ENCODE measurements at regions not wholly inside any gene's neighbourhood (a gene's known extent, or its start where the extent isn't known, plus 50 kb on each side); places are given as distances from the start of the nearest gene placed in this dataset.

DNA sequence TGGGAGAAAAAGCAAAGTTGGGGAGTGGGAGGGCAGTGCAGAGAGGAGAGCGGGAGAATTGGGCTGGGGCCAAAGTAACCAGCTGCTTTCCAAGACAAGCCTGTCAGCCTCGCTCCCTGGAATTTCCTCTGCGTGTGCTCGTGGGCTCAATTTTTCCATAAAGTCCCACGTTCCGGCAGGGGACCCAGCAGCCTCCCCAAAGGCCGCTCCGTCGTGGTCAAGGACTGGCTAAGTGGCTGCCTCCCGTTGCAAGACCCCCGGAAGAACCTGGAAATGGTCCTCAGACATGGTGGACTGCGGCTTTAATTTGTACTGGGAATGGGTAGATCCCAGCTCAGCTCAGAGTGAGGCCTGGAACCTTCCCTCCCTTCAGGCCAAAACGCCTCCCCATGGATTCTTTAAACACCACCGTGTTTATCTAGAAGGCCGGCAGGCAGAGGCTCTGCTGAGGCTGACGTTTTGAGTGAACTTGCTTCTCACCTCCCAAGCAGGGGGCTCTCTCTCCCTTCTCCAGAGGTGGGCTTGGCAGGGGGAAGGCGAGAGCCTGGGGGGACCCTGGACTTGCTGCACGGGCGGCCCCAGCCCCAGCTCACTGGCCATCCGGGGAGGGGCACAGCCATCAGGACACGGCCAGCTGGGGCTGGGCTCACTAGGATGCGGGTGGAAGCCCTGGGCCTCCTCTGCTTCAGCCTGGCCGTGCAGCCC is 190.0 kb downstream of the C16orf95 start (continued):
- TF ChIP-seq ZNF423 (CRISPR knock-in tag; IDR thresholded peaks at IDR 0.05) (no peak), OVOL2 (CRISPR knock-in tag; IDR thresholded peaks at IDR 0.05; ENCODE audit: borderline replicate concordance) (no peak), FOXP1 (CRISPR knock-in tag; IDR thresholded peaks at IDR 0.05; ENCODE audit: borderline replicate concordance) (no peak), PREB (CRISPR knock-in tag; IDR thresholded peaks at IDR 0.05; ENCODE audit: borderline replicate concordance) (no peak), TP53 (CRISPR knock-in tag; IDR thresholded peaks at IDR 0.05) (no peak), ZNF219 (CRISPR knock-in tag; IDR thresholded peaks at IDR 0.05; ENCODE audit: borderline replicate concordance) (no peak), ZNF121 (CRISPR knock-in tag; IDR thresholded peaks at IDR 0.05) (no peak), NR1H2 (CRISPR knock-in tag; IDR thresholded peaks at IDR 0.05) (no peak)
- TF ChIP-seq, protein P1, sequence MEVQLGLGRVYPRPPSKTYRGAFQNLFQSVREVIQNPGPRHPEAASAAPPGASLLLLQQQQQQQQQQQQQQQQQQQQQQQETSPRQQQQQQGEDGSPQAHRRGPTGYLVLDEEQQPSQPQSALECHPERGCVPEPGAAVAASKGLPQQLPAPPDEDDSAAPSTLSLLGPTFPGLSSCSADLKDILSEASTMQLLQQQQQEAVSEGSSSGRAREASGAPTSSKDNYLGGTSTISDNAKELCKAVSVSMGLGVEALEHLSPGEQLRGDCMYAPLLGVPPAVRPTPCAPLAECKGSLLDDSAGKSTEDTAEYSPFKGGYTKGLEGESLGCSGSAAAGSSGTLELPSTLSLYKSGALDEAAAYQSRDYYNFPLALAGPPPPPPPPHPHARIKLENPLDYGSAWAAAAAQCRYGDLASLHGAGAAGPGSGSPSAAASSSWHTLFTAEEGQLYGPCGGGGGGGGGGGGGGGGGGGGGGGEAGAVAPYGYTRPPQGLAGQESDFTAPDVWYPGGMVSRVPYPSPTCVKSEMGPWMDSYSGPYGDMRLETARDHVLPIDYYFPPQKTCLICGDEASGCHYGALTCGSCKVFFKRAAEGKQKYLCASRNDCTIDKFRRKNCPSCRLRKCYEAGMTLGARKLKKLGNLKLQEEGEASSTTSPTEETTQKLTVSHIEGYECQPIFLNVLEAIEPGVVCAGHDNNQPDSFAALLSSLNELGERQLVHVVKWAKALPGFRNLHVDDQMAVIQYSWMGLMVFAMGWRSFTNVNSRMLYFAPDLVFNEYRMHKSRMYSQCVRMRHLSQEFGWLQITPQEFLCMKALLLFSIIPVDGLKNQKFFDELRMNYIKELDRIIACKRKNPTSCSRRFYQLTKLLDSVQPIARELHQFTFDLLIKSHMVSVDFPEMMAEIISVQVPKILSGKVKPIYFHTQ (CRISPR knock-in tag; IDR thresholded peaks at IDR 0.05): no peak
- TF ChIP-seq, protein P2, sequence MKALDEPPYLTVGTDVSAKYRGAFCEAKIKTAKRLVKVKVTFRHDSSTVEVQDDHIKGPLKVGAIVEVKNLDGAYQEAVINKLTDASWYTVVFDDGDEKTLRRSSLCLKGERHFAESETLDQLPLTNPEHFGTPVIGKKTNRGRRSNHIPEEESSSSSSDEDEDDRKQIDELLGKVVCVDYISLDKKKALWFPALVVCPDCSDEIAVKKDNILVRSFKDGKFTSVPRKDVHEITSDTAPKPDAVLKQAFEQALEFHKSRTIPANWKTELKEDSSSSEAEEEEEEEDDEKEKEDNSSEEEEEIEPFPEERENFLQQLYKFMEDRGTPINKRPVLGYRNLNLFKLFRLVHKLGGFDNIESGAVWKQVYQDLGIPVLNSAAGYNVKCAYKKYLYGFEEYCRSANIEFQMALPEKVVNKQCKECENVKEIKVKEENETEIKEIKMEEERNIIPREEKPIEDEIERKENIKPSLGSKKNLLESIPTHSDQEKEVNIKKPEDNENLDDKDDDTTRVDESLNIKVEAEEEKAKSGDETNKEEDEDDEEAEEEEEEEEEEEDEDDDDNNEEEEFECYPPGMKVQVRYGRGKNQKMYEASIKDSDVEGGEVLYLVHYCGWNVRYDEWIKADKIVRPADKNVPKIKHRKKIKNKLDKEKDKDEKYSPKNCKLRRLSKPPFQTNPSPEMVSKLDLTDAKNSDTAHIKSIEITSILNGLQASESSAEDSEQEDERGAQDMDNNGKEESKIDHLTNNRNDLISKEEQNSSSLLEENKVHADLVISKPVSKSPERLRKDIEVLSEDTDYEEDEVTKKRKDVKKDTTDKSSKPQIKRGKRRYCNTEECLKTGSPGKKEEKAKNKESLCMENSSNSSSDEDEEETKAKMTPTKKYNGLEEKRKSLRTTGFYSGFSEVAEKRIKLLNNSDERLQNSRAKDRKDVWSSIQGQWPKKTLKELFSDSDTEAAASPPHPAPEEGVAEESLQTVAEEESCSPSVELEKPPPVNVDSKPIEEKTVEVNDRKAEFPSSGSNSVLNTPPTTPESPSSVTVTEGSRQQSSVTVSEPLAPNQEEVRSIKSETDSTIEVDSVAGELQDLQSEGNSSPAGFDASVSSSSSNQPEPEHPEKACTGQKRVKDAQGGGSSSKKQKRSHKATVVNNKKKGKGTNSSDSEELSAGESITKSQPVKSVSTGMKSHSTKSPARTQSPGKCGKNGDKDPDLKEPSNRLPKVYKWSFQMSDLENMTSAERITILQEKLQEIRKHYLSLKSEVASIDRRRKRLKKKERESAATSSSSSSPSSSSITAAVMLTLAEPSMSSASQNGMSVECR (CRISPR knock-in tag; IDR thresholded peaks at IDR 0.05; ENCODE audit: borderline replicate concordance): no peak

- ATAC-seq: no peak
- TF ChIP-seq ATF1 (CRISPR knock-in tag; IDR thresholded peaks at IDR 0.05) (no peak), E2F1 (CRISPR knock-in tag; IDR thresholded peaks at IDR 0.05) (no peak), RORB (CRISPR knock-in tag; IDR thresholded peaks at IDR 0.05) (no peak), CTCF (IDR thresholded peaks at IDR 0.05) (no peak), FOXP1 (CRISPR knock-in tag; IDR thresholded peaks at IDR 0.05; ENCODE audit: borderline replicate concordance) (no peak), NFATC4 (CRISPR knock-in tag; IDR thresholded peaks at IDR 0.05) (no peak), NR3C1 (CRISPR knock-in tag; conservative IDR thresholded peaks at IDR 0.05; ENCODE audit: low read depth) (no peak), TEAD1 (CRISPR knock-in tag; IDR thresholded peaks at IDR 0.05) (no peak), ZNF219 (CRISPR knock-in tag; IDR thresholded peaks at IDR 0.05; ENCODE audit: borderline replicate concordance) (no peak)
- TF ChIP-seq, protein P3, sequence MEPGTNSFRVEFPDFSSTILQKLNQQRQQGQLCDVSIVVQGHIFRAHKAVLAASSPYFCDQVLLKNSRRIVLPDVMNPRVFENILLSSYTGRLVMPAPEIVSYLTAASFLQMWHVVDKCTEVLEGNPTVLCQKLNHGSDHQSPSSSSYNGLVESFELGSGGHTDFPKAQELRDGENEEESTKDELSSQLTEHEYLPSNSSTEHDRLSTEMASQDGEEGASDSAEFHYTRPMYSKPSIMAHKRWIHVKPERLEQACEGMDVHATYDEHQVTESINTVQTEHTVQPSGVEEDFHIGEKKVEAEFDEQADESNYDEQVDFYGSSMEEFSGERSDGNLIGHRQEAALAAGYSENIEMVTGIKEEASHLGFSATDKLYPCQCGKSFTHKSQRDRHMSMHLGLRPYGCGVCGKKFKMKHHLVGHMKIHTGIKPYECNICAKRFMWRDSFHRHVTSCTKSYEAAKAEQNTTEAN (CRISPR knock-in tag; IDR thresholded peaks at IDR 0.05): no peak
- TF ChIP-seq, protein P1 (CRISPR knock-in tag; IDR thresholded peaks at IDR 0.05): no peak
- TF ChIP-seq, protein P4, sequence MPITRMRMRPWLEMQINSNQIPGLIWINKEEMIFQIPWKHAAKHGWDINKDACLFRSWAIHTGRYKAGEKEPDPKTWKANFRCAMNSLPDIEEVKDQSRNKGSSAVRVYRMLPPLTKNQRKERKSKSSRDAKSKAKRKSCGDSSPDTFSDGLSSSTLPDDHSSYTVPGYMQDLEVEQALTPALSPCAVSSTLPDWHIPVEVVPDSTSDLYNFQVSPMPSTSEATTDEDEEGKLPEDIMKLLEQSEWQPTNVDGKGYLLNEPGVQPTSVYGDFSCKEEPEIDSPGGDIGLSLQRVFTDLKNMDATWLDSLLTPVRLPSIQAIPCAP (CRISPR knock-in tag; IDR thresholded peaks at IDR 0.05): no peak
Measured at GRCh38 chr16:87127766-87128147, 189.4 kb downstream of the C16orf95 start.

More at GRCh38 chr16:87127766-87128147, 189.4 kb downstream of the C16orf95 start:
- POLR2A ChIA-PET: no interaction called here
- Mint-ChIP-seq H3K27ac (no peak overlapping the region), H3K27me3 (ENCODE audit: low read depth) (peaks cover 5% of the 10 kb centered on the region), H3K9me3 (peaks cover 19% of the 10 kb centered on the region), H3K4me1 (no peaks in the 10 kb centered on the region; the same call in 1 of the 2 replicates), H3K4me3 (no peak overlapping the region), H3K36me3 (peaks cover 7% of the 10 kb centered on the region)
- CTCF ChIA-PET: interaction anchor here (1.1 to 1.6 kb wide), 2 partner anchors 65 to 151 kb away, joined by 4 to 5 read pairs; no protein-coding TSS in a partner anchor
- DNase-seq (ENCODE audit: low spot score): no peak
